OCI-LY1 (cell line): ENCODE measurements at regions not wholly inside any gene's neighbourhood (a gene's known extent, or its start where the extent isn't known, plus 50 kb on each side); places are given as distances from the start of the nearest gene placed in this dataset.

Source experiments
- H2AFZ ChIP-seq: fragments of 200-600 bp; sonication (generic), shearing (Covaris generic); 2 replicates; pipeline ENCODE4 v1.6.0; 2014; ENCODE audit warnings: antibody characterized with exemption, mild to moderate bottlenecking, low read length
- H3F3A ChIP-seq: fragments of 200-600 bp; sonication (generic), shearing (Covaris generic); 2 replicates; pipeline ENCODE4 v1.6.0; 2014; ENCODE audit warnings: mild to moderate bottlenecking, antibody characterized with exemption, low read length, moderate library complexity; ENCODE audit not compliant: insufficient read depth
- H3K27ac ChIP-seq: fragments of 200-600 bp; sonication (generic); 2 replicates; pipeline ENCODE4 v1.5.1; 2014; ENCODE audit warnings: low read length, mixed run types, mild to moderate bottlenecking, low read depth; ENCODE audit not compliant: poor library complexity, severe bottlenecking
- H3K27me3 ChIP-seq: fragments of 200-600 bp; sonication (generic); 2 replicates; pipeline ENCODE4 v1.6.0; 2014; ENCODE audit warnings: antibody characterized with exemption, mild to moderate bottlenecking, low read length, moderate library complexity; ENCODE audit not compliant: insufficient read depth
- H3K36me3 ChIP-seq: fragments of 200-600 bp; sonication (generic); 2 replicates; pipeline ENCODE4 v1.6.1; 2014; ENCODE audit warnings: mild to moderate bottlenecking, antibody characterized with exemption, low read length, moderate library complexity, mixed read lengths; ENCODE audit not compliant: insufficient read depth
- H3K4me1 ChIP-seq: fragments of 200-600 bp; sonication (generic); 2 replicates; pipeline ENCODE4 v1.5.1; 2014; ENCODE audit warnings: mild to moderate bottlenecking, low read length, moderate library complexity; ENCODE audit not compliant: insufficient read depth, severe bottlenecking
- H3K4me2 ChIP-seq: fragments of 200-600 bp; sonication (generic), shearing (Covaris generic); 2 replicates; pipeline ENCODE4 v1.6.1; 2014; ENCODE audit warnings: low read length
- H3K4me3 ChIP-seq: fragments of 200-600 bp; sonication (generic); 2 replicates; pipeline ENCODE4 v1.5.1; 2014; ENCODE audit warnings: low read length, low read depth, mild to moderate bottlenecking, mixed read lengths; ENCODE audit not compliant: poor library complexity, severe bottlenecking
- H3K79me2 ChIP-seq: fragments of 200-600 bp; shearing (Covaris generic); 2 replicates; pipeline ENCODE4 v1.6.1; 2016; ENCODE audit warnings: mixed run types, low read length, mixed read lengths; ENCODE audit not compliant: insufficient read depth
- H3K9ac ChIP-seq: fragments of 200-600 bp; sonication (generic), shearing (Covaris generic); 2 replicates; pipeline ENCODE4 v1.6.1; 2014; ENCODE audit warnings: mild to moderate bottlenecking, low read length, mixed read lengths
- H3K9me2 ChIP-seq: fragments of 200-600 bp; sonication (generic), shearing (Covaris generic); 2 replicates; pipeline ENCODE4 v1.6.1; 2014; ENCODE audit warnings: low read depth, mild to moderate bottlenecking, low read length, mixed read lengths
- H3K9me3 ChIP-seq: fragments of 200-600 bp; shearing (Covaris generic); 2 replicates; pipeline ENCODE4 v1.6.1; 2014; ENCODE audit warnings: low read length, mixed read lengths
- H4K20me1 ChIP-seq: fragments of 200-600 bp; sonication (generic), shearing (Covaris generic); 2 replicates; pipeline ENCODE4 v1.6.0; 2016; ENCODE audit warnings: mild to moderate bottlenecking, low read length; ENCODE audit not compliant: insufficient read depth
- EZH2 ChIP-seq: fragments of 200-600 bp; sonication (generic), shearing (Covaris generic); IDR thresholded peaks from 2 replicates; pipeline ENCODE4 v1.8.0; 2017; ENCODE audit warnings: borderline replicate concordance, mixed run types, mild to moderate bottlenecking, antibody characterized with exemption, low read length, moderate library complexity, mixed read lengths
- TF ChIP-seq, protein P1 (sequence below): fragments of 200-600 bp; sonication (generic), shearing (Covaris generic); IDR thresholded peaks from 2 replicates; pipeline ENCODE4 v1.5.1; 2017; ENCODE audit warnings: mild to moderate bottlenecking, antibody characterized with exemption, low read length, moderate library complexity, mixed read lengths

DNA sequence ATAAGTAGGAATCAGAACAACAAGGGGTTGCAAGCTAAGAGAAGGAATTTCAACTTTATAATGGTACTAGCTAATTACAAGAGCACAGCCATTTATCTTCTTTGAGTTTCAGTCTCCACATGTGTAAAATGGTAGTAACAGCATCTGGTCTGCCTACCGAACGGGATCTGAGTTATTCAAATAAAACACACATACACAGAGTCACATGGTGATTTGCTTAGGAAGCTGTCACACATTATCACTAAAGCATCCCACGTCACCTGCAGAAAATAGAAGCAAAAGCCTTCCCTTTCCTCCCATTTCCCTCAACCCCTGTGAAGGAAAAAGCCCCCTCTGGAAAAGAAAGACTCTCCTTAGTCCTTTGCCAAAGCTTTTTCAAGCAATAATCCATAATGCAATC, 389.7 kb downstream of the OMA1 start:
- TF ChIP-seq, protein P1, sequence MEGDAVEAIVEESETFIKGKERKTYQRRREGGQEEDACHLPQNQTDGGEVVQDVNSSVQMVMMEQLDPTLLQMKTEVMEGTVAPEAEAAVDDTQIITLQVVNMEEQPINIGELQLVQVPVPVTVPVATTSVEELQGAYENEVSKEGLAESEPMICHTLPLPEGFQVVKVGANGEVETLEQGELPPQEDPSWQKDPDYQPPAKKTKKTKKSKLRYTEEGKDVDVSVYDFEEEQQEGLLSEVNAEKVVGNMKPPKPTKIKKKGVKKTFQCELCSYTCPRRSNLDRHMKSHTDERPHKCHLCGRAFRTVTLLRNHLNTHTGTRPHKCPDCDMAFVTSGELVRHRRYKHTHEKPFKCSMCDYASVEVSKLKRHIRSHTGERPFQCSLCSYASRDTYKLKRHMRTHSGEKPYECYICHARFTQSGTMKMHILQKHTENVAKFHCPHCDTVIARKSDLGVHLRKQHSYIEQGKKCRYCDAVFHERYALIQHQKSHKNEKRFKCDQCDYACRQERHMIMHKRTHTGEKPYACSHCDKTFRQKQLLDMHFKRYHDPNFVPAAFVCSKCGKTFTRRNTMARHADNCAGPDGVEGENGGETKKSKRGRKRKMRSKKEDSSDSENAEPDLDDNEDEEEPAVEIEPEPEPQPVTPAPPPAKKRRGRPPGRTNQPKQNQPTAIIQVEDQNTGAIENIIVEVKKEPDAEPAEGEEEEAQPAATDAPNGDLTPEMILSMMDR: no peak
- no peak for TF ChIP-seq EZH2
- no peaks in the 10 kb centered on the region for H4K20me1 ChIP-seq
- no peaks in the 10 kb centered on the region for H3K4me1 ChIP-seq
- H3K9me2 ChIP-seq: no peaks in the 10 kb centered on the region
- no peak overlapping the region for H3K4me2 ChIP-seq
- H3K27ac ChIP-seq: no peak overlapping the region
- H2AFZ ChIP-seq: no peak overlapping the region
- no peaks in the 10 kb centered on the region for H3K27me3 ChIP-seq
- no peaks in the 10 kb centered on the region for H3K79me2 ChIP-seq
- no peak overlapping the region for H3K4me3 ChIP-seq
- no peaks in the 10 kb centered on the region for H3F3A ChIP-seq
- H3K36me3 ChIP-seq: no peaks in the 10 kb centered on the region
- H3K9me3 ChIP-seq: no peaks in the 10 kb centered on the region
- no peak overlapping the region for H3K9ac ChIP-seq

DNA sequence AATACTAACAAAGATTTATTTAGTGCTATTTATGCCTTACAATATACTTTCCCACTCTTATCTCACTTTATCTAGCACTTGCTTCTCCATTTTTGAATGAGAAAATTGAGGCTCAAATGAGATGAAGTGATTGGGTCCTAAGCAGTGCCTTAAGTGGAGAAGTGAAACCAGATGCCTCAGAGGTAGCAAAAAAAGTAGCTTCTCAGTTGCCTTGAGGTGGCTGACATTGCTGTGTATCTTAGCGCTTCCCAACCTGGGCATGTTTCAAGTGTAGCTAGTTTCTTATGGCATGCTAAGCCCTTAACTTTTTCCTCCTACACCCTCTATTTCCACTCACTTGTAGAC, 390.4 kb downstream of the OMA1 start:
- Histone ChIP-seq H3K9me3 (no peaks in the 10 kb centered on the region), H2AFZ (no peak overlapping the region), H4K20me1 (no peaks in the 10 kb centered on the region), H3F3A (no peaks in the 10 kb centered on the region), H3K9ac (no peak overlapping the region), H3K4me2 (no peak overlapping the region), H3K9me2 (no peaks in the 10 kb centered on the region), H3K27me3 (no peaks in the 10 kb centered on the region), H3K36me3 (no peaks in the 10 kb centered on the region), H3K79me2 (no peaks in the 10 kb centered on the region), H3K4me1 (no peaks in the 10 kb centered on the region), H3K27ac (no peak overlapping the region), H3K4me3 (no peak overlapping the region)
- TF ChIP-seq, protein P1: no peak
- no peak for TF ChIP-seq EZH2

DNA sequence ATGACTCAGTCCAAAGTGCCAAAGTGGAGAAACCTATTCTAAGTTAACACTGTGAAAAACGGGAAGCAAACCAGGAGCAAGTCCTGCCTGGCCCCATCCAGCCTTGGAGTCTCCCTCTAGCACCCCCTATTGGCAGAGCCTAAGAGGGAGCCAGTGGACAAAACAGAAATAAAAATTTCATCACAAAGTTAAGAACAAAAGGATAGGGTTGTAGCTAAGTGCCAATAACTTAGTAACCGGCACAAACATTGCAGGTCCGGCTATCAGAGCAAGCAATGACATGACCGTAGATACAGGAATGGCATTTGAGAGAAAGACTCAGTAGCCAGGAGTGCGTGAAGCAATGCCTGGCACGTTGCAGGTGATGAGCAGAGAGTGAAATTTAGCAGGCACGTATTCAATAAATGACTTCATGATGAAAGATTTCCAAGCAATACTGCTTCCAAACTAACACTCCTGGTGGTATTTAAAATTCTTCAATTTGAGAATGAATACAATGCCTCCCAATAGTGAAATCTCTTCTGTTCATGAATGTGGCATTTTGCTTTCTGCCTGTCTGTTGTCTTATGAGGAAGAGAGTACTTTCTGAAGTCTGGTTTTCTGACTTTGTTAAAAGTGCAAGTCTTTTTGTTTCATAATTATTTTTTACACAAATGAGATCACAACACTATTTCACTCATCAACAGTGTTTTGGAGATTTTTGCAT, 391.0 kb downstream of the OMA1 start:
- no peak for TF ChIP-seq EZH2
- TF ChIP-seq, protein P1: peak; percentile 74
- Histone ChIP-seq H3K9me2 (no peaks in the 10 kb centered on the region), H4K20me1 (no peaks in the 10 kb centered on the region), H3K27ac (no peak overlapping the region), H3K27me3 (no peaks in the 10 kb centered on the region), H3K9me3 (no peaks in the 10 kb centered on the region), H3F3A (no peaks in the 10 kb centered on the region), H3K4me1 (no peaks in the 10 kb centered on the region), H3K9ac (no peak overlapping the region), H2AFZ (no peak overlapping the region), H3K4me2 (no peak overlapping the region), H3K36me3 (no peaks in the 10 kb centered on the region), H3K79me2 (no peaks in the 10 kb centered on the region), H3K4me3 (no peak overlapping the region)
